ENCODE measurements at regions not wholly inside any gene's neighbourhood (a gene's known extent, or its start where the extent isn't known, plus 50 kb on each side); places are given as distances from the start of the nearest gene placed in this dataset.

GRCh38 chr2:105526000-105526925 lies 127.4 kb upstream of the FHL2 start:
- ChIA-PET CTCF (no interaction called here), POLR2A (no interaction called here)
- no peak for DNase-seq (ENCODE audit: low read depth, low spot score)
- TF ChIP-seq CTCF (IDR thresholded peaks at IDR 0.05; ENCODE audit: low read depth, low read length): no peak
- H3K27ac ChIP-seq (ENCODE audit: low read depth, low read length): no peak overlapping the region
- H3K4me3 ChIP-seq (ENCODE audit: low read depth, low read length): no peak overlapping the region
- peaks cover 16% of the 10 kb centered on the region for H3K27me3 ChIP-seq (ENCODE audit: control insufficient read depth, insufficient read depth, low read length)
- H3K9me3 ChIP-seq (ENCODE audit: control insufficient read depth, insufficient read depth, low read length): peaks cover 10% of the 10 kb centered on the region; the same call in 1 of the 2 replicates

DNA sequence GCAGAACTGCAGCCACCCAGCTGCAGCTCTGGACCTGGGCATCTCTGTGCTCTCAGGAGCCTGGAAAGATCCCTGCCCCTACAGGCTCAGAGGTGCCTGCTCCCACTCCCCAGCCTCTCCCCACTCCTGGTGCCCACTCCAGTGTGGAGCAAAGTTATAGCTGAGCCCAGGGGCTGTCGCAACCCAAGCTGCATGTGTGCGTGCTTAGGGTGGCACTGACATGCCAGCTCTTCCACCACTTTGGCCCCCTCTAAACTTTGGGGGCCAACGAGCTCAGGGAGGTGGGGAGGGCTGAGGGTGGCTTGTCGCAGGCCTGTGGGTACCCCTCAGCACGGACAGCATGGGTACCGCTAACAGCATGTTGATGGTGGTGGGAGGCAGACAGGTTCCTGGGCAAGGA lies 126.3 kb upstream of the FHL2 start:
- CTCF ChIA-PET: interaction anchor here (0.5 kb wide), 1 partner anchor 287 kb away, joined by 3 read pairs; no protein-coding TSS in a partner anchor

GRCh38 chr2:105522645-105523044 lies 123.8 kb upstream of the FHL2 start:
- H3K9me3 ChIP-seq (ENCODE audit: control insufficient read depth, insufficient read depth, low read length): peaks cover 10% of the 10 kb centered on the region; the same call in 1 of the 2 replicates
- DNase-seq (ENCODE audit: low read depth, low spot score): no peak
- CTCF ChIA-PET: interaction anchor here (0.6 to 8.3 kb wide), 8 partner anchors 15 to 235 kb away, joined by 3 to 233 read pairs (median 7); no protein-coding TSS in a partner anchor

More for the DNA sequence above, 126.3 kb upstream of the FHL2 start:
- Histone ChIP-seq H3K4me3 (ENCODE audit: low read depth, low read length) (no peak overlapping the region), H3K9me3 (ENCODE audit: control insufficient read depth, insufficient read depth, low read length) (peaks cover 10% of the 10 kb centered on the region; the same call in 1 of the 2 replicates), H3K27ac (ENCODE audit: low read depth, low read length) (no peak overlapping the region), H3K27me3 (ENCODE audit: control insufficient read depth, insufficient read depth, low read length) (peaks cover 16% of the 10 kb centered on the region)
- TF ChIP-seq CTCF (IDR thresholded peaks at IDR 0.05; ENCODE audit: low read depth, low read length): no peak
- POLR2A ChIA-PET: no interaction called here
- no peak for DNase-seq (ENCODE audit: low read depth, low spot score)

DNA sequence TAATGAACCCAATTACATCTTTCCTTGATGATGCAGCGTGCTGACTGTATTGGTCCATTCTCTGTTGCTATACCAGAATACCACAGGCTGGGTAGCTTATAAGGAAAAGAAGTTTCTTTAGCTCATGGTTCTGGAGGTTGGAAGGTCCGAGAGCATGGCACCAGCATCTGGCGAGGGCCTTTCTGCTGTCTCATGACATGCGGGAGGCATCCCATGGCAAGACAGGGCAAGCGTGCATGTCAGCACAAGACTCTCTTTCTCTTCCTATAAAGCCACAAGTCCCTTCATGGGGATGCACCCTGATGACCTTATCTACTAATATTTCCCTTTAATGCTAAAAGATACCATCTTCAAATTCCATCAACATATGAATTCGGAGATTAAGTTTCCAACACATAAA lies 122.8 kb upstream of the FHL2 start:
- DNase-seq (ENCODE audit: low read depth, low spot score): no peak
- Histone ChIP-seq H3K4me3 (ENCODE audit: low read depth, low read length) (no peak overlapping the region), H3K9me3 (ENCODE audit: control insufficient read depth, insufficient read depth, low read length) (peaks cover 10% of the 10 kb centered on the region; the same call in 1 of the 2 replicates), H3K27me3 (ENCODE audit: control insufficient read depth, insufficient read depth, low read length) (peaks cover 10% of the 10 kb centered on the region), H3K27ac (ENCODE audit: low read depth, low read length) (no peak overlapping the region)
- TF ChIP-seq CTCF (IDR thresholded peaks at IDR 0.05; ENCODE audit: low read depth, low read length): no peak
- POLR2A ChIA-PET: interaction anchor here (0.8 kb wide), 1 partner anchor 146 kb away, joined by 4 read pairs; no protein-coding TSS in a partner anchor
- CTCF ChIA-PET: interaction anchor here (0.7 to 8.3 kb wide), 49 partner anchors 11 to 407 kb away, joined by 3 to 233 read pairs (median 6); partner anchors contain the start of genes C2orf49 and FHL2

More at GRCh38 chr2:105522645-105523044, 123.8 kb upstream of the FHL2 start:
- TF ChIP-seq CTCF (IDR thresholded peaks at IDR 0.05; ENCODE audit: low read depth, low read length): no peak
- peaks cover 16% of the 10 kb centered on the region for H3K27me3 ChIP-seq (ENCODE audit: control insufficient read depth, insufficient read depth, low read length)
- POLR2A ChIA-PET: no interaction called here
- no peak overlapping the region for H3K27ac ChIP-seq (ENCODE audit: low read depth, low read length)
- no peak overlapping the region for H3K4me3 ChIP-seq (ENCODE audit: low read depth, low read length)
